ENCODE measurements at regions not wholly inside any gene's neighbourhood (a gene's known extent, or its start where the extent isn't known, plus 50 kb on each side); places are given as distances from the start of the nearest gene placed in this dataset.
A peak's percentile ranks its signal among the peaks of the same experiment; 100 is the strongest.
"Not testable (repeated sequence)": the region's sequence is repeated elsewhere in the genome, so short reads cannot be mapped to it uniquely, and the experiment has no call there.

- DNase-seq (ENCODE audit: low spot score): no peak
Observed at GRCh38 chr12:63508543-63508942, 159.8 kb downstream of the DPY19L2 start.

GRCh38 chr12:63499567-63499966, 168.7 kb downstream of the DPY19L2 start:
- no peak for DNase-seq (ENCODE audit: low spot score)

- DNase-seq (ENCODE audit: low spot score): no peak
Observed at GRCh38 chr12:63498239-63498638, 170.1 kb downstream of the DPY19L2 start.

DNA sequence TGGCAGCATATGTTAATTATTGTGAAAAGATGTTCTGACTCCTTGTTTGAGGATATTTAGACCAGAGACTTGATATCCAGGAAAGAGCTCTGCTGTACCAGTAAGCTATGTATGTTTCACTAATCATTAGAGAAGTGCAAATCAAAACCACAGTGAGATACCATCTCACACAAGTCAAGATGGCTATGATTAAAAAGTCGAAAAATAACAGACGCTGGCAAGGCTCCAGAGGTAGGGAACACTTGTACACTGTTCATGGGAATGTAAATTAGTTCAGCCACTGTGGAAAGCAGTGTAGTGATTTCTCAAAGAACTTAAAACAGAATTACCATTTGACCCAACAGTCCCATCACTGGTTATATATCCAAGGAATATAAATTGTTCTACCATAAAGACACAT, 171.6 kb downstream of the DPY19L2 start:
- DNase-seq (ENCODE audit: low spot score): no peak

DNA sequence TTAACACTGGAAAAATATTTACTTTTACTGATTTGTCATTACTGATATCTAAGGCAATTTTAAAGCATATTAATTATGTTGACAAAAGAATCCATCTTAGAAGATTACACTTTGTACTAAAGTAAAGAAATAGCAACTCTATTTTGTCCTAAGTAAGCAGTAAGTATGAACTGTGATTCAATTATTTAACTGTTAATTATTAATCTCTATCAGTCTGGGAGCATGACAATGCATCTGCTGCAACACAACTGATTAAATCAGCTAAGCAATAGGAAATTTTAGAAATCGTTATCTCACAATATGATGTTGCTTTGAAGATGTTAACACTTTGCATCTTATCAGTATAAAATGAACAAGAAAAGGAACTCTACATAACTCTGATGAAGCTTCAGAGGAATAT, 172.3 kb downstream of the DPY19L2 start:
- no peak for DNase-seq (ENCODE audit: low spot score)

DNA sequence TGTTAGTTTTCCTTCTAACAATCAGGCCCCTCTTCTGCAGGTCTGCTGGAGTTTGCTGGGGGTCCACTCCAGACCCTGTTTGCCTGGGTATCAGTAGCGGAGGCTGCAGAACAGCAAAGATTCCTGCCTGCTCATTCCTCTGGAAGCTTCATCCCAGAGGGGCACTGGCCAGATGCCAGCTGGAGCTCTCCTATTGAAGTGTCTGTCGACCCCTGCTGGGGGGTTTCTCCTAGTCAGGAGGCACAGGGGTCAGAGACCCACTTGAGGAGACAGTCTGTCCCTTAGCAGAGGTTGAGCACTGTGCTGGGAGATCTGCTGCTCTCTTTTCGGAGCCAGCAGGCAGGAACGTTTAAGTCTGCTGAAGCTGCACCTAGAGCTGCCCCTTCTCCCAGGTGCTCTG, 174.9 kb downstream of the DPY19L2 start:
- not testable (repeated sequence) for DNase-seq (ENCODE audit: low spot score)

DNA sequence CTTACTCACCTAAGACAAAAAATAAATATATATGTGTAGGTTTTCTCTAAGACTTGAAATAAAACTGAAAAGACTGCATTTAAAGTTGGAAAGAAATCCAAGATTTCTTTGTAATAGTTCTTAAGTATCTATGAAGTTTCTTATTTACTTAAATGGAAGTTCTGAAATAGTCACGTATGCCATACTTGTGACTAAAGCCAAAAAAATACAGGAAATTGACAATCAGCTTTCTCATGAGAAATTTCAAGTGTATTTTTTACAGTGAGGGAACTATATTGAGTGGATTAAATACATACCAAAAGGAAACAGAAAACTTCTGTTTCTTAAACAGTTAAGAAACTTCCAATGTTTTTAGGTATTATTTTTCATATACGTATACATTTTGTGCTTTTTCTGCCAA, 188.1 kb downstream of the DPY19L2 start:
- DNase-seq (ENCODE audit: low spot score): no peak

DNA sequence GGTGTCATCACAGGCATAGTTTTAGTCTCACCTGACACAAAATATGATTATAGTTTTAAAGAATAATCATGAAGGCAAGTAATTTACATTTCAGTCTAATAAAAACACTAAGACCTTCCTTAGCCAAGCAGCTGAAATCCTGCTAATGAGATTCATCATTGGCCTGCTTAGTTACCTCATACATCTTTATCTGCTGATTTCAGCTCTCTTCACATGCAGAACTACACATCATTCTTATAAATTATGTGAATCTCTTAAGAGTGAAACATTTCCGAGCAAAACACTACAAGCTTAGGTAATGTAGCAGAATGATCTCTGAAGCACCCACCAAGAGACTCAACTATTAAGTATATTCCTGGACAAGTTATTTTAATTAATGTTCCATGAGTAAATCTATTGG, 198.1 kb downstream of the DPY19L2 start:
- no peak for DNase-seq (ENCODE audit: low spot score)

GRCh38 chr12:63467951-63468350, 200.3 kb downstream of the DPY19L2 start:
- DNase-seq (ENCODE audit: low spot score): no peak

- no peak for DNase-seq (ENCODE audit: low spot score)
Observed at GRCh38 chr12:63457857-63458256, 210.4 kb downstream of the DPY19L2 start.

DNA sequence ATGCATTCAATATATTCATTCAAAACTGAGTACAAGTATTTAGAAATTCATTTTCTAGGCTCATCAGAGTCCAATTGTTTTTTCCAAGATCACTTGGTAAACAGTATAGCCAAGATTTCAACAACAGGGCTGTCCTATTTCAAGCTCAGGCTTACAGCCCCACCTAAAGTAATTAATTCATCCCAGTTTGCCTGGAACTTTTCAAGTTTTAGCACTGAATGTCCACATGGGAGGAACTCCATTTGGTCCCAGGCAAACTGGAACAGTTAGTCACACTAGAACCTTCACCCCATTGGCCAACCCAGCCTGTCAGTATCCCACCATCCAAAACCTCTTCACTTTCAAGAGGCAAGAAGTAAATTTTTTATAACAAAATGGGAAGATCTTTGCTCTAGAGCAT, 210.9 kb downstream of the DPY19L2 start:
- DNase-seq (ENCODE audit: low spot score): no peak

- DNase-seq (ENCODE audit: low spot score): no peak
Observed at GRCh38 chr12:63450816-63451215, 217.5 kb downstream of the DPY19L2 start.

DNA sequence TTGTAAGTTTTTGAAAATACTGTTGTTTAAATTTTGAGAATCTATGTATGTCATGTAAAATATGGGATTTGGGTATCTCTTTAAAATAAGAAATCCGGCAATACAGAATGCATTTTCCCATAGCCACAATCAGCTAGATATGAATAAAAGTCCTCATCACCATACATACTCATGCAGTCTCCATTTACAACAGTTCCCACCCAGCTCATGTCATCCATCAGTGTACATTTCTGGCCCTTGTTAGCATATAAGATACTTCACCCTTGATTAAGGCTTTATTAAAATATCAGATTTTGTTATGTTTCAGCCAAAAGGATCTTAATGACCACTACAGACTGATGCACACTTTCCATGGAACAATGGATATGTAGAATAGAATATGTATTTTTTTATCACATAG, 218.0 kb downstream of the DPY19L2 start:
- DNase-seq (ENCODE audit: low spot score): no peak

- peak; percentile 13 for DNase-seq (ENCODE audit: low spot score)
Observed at GRCh38 chr12:63445224-63445880, 222.9 kb downstream of the DPY19L2 start.

DNA sequence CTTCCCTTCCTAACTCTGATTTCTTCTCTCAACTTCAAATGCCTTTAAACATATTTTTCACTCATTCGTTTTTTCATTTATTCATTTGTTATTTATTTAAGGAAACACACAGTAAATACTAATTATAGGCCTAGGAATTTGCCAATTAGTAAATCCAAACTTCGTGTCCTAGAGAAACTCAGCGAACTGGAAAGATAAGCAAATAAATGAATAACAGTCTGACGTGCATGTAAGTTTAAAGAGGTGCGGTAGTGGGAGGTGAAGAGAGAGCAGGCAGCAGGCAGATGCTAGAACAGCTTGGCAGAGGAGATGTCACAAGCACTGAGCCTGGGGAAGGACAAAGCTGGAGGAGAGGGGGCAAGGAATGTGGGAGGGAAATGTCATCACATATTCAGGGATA, 228.2 kb downstream of the DPY19L2 start:
- DNase-seq (ENCODE audit: low spot score): no peak

DNA sequence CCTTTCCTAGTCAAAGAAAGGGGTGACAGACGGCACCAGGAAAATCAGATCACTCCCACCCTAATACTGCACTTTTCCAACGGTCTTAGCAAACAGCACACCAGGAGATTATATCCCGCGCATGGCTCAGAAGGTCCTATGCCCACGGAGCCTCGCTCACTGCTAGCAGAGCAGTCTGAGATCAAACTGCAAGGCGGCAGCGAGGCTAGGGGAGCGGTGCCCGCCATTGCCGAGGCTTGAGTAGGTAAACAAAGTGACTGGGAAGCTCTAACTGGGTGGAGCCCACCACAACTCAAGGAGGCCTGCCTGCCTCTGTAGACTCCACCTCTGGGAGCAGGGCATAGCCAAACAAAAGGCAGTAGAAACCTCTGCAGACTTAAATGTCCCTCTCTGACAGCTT, 233.9 kb downstream of the DPY19L2 start:
- DNase-seq (ENCODE audit: low spot score): not testable (repeated sequence)

DNA sequence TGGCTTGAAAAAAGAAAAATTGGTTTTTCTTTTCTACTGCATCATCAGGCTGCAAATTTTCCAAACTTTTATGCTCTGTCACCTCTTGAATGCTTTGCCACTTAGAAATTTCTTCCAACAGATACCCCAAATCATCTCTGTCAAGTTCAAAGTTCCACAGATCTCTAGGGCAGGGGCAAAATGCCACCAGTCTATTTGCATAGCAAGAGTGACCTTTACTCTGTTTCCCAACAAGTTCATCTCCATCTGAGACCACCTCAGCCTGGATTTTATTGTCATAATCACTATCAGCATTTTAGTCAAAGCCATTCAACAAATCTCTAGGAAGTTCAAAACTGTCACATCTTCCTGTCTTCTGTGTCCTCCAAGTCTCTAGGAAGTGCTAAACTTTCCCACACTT, 240.3 kb downstream of the DPY19L2 start:
- DNase-seq (ENCODE audit: low spot score): not testable (repeated sequence)

DNA sequence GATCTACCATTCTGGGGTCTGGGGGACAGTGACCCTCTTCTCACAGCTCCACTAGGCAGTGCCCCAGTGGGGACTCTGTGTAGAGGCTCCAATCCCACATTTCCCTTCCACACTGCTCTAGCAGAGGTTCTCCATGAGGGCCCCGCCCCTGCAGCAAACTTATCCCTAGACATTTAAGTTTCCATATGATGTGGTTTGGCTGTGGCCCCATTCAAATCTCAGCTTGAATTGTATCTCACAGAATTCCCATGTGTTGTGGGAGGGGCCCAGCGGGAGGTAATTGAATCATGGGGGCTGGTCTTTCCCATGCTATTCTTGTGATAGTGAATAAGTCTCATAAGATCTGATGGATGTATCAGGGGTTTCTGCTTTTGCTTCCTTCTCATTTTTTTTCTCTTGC, 241.3 kb downstream of the DPY19L2 start:
- DNase-seq (ENCODE audit: low spot score): not testable (repeated sequence)

DNA sequence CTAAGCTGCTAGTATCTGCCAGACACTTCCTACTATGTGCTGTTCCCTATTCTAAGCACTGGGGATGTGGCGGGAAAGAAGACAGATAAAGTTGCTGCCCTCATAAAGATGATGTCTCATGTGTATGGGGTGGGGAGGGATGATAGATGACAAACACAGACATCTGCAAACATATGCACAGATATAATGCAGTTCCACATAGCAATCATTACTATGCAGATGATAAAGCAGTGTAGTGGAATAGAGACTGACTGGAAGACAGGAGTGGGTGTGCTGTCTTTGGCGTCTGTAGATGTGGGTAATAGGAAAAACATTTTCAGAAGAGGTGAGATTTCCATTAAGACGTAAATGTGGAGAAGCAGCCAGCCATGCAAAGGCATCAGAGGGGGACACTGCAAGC, 243.6 kb downstream of the DPY19L2 start:
- no peak for DNase-seq (ENCODE audit: low spot score)

DNA sequence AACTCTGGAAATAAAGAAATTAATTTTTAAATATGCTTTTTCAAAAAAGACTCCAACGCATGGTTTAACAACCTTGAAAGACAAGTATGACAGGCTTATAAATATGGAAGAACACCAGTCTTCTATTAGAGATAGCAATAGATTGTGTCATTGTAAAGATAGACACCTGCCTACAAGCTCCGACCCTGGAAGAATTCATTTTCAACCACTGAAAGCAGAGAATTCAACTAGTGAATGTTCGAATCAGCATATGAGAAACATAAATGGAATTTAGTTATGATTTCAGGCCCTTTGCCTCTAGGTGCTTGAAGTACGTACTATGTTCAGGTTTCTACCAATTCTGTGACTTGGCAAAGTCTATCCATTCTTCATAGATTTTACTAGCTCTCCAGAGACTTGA, 244.5 kb downstream of the DPY19L2 start:
- no peak for DNase-seq (ENCODE audit: low spot score)

DNA sequence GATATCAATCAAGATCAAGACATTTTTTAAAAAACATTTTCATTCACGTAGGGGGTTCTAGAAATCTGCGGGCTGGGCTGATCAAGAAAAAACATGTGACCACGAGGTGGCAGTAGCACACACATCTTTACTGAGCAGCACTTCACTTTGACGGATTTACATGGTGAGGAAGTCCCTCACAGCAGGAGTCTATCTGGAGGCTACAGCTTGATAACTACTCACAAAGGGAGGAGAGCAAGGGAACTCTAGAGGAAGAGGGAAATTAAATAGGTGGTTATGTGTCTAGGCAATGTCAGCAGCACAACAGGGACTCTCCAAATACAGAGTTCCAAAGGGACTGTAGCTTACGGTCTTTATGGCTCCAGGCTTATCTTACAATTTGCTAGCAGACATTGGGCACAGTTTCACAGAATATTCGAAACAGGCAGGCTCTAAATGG, 248.1 kb downstream of the DPY19L2 start:
- no peak for DNase-seq (ENCODE audit: low spot score)

DNA sequence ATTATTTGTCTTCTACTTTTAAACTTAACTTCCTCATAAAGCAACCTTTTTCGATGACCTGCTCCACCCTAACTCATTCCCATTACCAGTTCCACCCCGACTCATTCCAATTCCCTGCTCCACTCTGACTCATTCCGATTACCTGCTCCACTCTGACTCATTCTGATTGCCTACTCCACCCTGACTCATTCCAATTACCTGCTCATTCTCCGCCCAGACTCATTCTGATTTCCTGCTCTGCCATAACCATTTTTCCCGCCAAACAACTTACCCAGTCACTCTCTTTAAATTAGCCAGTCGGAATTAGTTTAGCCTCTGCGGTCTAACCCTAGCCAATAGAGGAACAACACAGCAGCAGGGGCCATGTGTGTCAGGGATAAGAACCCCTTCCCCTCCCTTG, 249.1 kb downstream of the DPY19L2 start:
- DNase-seq (ENCODE audit: low spot score): peak; percentile 16

DNA sequence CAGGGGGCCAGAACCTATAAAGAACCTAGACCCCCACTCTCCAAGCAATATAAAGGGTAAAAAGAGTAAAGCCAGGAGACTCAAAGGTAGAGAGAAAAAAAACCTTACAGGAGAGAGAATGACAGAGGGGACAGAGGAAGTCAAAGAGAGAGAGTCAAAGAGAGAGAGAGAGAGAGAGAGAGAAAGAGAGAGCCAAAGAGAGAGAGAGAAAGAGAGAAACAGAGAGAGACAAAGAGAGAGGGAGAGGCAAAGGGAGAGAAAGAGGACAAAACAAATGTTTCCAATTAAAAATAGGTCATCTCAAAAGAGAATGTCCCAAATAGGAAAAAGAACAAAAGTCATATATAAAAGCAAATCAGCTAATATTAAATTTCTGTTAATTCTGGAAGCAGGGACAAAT, 251.5 kb downstream of the DPY19L2 start:
- no peak for DNase-seq (ENCODE audit: low spot score)

GRCh38 chr12:63415357-63415756, 252.9 kb downstream of the DPY19L2 start:
- DNase-seq (ENCODE audit: low spot score): no peak

DNA sequence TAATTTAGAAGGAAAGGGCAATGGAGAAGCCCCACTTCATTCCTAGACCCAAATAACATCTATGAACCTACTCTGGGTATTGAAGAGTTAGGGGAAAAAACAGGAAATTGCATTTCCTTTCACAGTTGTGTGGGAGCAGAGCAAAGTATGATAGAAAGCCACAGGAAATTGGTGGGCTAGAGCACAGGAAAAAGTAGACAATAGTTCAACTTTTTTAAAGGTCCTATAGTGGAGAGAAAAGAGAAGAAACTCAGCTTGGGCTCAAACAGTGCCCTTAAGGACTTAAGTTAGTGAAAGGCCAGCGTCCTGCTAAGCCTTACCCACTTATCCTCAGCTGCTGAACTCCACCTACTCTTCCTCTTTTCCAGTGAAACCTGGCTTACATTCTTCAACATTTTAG, 258.1 kb downstream of the DPY19L2 start:
- DNase-seq (ENCODE audit: low spot score): no peak

Measured in putamen (tissue), 1 donor.